ENCODE measurements at regions not wholly inside any gene's neighbourhood (a gene's known extent, or its start where the extent isn't known, plus 50 kb on each side); places are given as distances from the start of the nearest gene placed in this dataset.

DNA sequence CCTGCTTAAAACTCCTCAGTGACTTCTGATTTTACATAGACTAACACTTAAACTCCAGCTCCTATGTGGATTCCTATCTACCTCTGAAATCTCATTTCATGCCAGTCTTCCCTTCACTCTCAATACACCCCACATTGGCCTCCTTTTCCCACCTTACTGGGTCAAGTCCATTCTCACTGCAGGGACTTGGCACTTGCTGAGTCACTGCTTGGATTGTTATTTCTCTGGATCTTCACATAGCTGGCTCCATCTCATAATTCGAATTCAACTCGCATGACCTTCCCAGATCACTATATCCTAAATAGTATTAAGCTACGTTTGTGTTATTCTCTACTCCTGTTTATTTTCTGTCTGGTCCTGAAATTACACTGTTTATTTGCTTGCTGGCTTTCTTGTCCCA, 59.6 kb upstream of the FRMD4B start:
- H3K27ac ChIP-seq (ENCODE audit: low read depth, low read length) = no peak overlapping the region
- no peaks in the 10 kb centered on the region for H3K36me3 ChIP-seq (ENCODE audit: control insufficient read depth, low read length)
- no peaks in the 10 kb centered on the region for H4K20me1 ChIP-seq (ENCODE audit: control insufficient read depth, insufficient read depth, low read depth, low read length)
- H3K4me2 ChIP-seq (ENCODE audit: low read length) = no peak overlapping the region
- no peaks in the 10 kb centered on the region for H3F3A ChIP-seq (ENCODE audit: control insufficient read depth, insufficient read depth)
- H3K9me3 ChIP-seq (ENCODE audit: control insufficient read depth, insufficient read depth, low read length) = no peaks in the 10 kb centered on the region; the same call in 1 of the 2 replicates
- TF ChIP-seq EZH2phosphoT487 (IDR thresholded peaks at IDR 0.05; ENCODE audit: borderline replicate concordance, low read length) = no peak
- TF ChIP-seq, protein P1, sequence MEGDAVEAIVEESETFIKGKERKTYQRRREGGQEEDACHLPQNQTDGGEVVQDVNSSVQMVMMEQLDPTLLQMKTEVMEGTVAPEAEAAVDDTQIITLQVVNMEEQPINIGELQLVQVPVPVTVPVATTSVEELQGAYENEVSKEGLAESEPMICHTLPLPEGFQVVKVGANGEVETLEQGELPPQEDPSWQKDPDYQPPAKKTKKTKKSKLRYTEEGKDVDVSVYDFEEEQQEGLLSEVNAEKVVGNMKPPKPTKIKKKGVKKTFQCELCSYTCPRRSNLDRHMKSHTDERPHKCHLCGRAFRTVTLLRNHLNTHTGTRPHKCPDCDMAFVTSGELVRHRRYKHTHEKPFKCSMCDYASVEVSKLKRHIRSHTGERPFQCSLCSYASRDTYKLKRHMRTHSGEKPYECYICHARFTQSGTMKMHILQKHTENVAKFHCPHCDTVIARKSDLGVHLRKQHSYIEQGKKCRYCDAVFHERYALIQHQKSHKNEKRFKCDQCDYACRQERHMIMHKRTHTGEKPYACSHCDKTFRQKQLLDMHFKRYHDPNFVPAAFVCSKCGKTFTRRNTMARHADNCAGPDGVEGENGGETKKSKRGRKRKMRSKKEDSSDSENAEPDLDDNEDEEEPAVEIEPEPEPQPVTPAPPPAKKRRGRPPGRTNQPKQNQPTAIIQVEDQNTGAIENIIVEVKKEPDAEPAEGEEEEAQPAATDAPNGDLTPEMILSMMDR (IDR thresholded peaks at IDR 0.05; ENCODE audit: low read depth, low read length, poor library complexity, severe bottlenecking) = no peak
- no peaks in the 10 kb centered on the region for H3K4me1 ChIP-seq (ENCODE audit: control insufficient read depth, low read length)
- no peaks in the 10 kb centered on the region for H3K79me2 ChIP-seq (ENCODE audit: control insufficient read depth, low read length)
- no peak overlapping the region for H3K4me3 ChIP-seq (ENCODE audit: low read length)
- H3K9me2 ChIP-seq (replicated peaks; ENCODE audit: control insufficient read depth, low read length) = no peaks in the 10 kb centered on the region
- H3K27me3 ChIP-seq (ENCODE audit: control insufficient read depth, low read length) = no peaks in the 10 kb centered on the region

DNA sequence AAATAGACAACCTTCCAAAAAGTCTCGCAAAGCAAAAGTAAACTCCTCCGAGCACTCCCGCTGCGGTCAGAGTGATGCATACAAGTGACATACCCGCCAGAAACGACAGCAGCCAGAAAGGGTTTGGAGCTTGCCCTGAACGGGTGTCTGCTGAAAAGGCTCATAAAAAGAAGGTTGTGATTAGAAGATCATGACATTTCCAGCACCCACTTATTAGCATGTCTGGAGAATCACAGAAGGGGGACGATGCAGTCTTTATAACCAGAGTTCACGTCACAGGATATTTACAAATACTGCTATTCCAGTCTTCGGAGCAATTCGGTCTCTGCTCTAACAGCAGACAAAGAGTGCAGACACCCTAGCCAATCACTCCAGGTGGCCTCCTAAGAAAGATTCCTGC, 59.1 kb upstream of the FRMD4B start:
- TF ChIP-seq, protein P1 (IDR thresholded peaks at IDR 0.05; ENCODE audit: low read depth, low read length, poor library complexity, severe bottlenecking) = no peak
- no peak for TF ChIP-seq EZH2phosphoT487 (IDR thresholded peaks at IDR 0.05; ENCODE audit: borderline replicate concordance, low read length)
- H4K20me1 ChIP-seq (ENCODE audit: control insufficient read depth, insufficient read depth, low read depth, low read length) = no peaks in the 10 kb centered on the region

DNA sequence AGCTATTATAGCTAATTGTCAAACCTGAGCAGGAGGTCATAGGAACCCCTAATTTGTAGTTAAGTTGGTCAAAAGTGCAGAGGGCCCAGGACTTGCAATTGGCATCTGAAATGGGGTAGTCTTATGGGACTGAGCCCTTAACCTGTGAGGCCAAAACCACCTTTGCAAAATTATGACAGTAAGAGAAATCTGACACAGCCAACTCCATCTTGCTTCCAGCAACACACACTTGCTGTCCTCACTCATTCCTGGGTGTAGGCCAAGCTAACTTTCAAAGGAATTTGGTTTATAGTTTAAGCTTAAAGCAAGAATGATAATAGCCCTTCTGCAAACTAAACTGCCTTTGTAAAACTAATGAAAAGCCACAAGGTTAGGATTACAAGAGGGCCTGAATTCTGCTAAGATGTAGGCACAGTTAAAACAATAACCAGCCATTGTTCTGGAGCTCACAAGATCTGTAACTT, 57.6 kb upstream of the FRMD4B start:
- Histone ChIP-seq H3K4me1 (ENCODE audit: control insufficient read depth, low read length) (no peaks in the 10 kb centered on the region), H3K4me3 (ENCODE audit: low read length) (no peak overlapping the region), H3K27ac (ENCODE audit: low read depth, low read length) (no peak overlapping the region), H3F3A (ENCODE audit: control insufficient read depth, insufficient read depth) (no peaks in the 10 kb centered on the region), H3K9me2 (replicated peaks; ENCODE audit: control insufficient read depth, low read length) (no peaks in the 10 kb centered on the region), H3K9me3 (ENCODE audit: control insufficient read depth, insufficient read depth, low read length) (no peaks in the 10 kb centered on the region; the same call in 1 of the 2 replicates), H3K4me2 (ENCODE audit: low read length) (no peak overlapping the region), H4K20me1 (ENCODE audit: control insufficient read depth, insufficient read depth, low read depth, low read length) (no peaks in the 10 kb centered on the region), H3K79me2 (ENCODE audit: control insufficient read depth, low read length) (no peaks in the 10 kb centered on the region), H3K36me3 (ENCODE audit: control insufficient read depth, low read length) (no peaks in the 10 kb centered on the region), H3K27me3 (ENCODE audit: control insufficient read depth, low read length) (no peaks in the 10 kb centered on the region)
- TF ChIP-seq EZH2phosphoT487 (IDR thresholded peaks at IDR 0.05; ENCODE audit: borderline replicate concordance, low read length) = no peak
- TF ChIP-seq, protein P1 (IDR thresholded peaks at IDR 0.05; ENCODE audit: low read depth, low read length, poor library complexity, severe bottlenecking) = no peak

More for the DNA sequence above, 59.1 kb upstream of the FRMD4B start:
- no peaks in the 10 kb centered on the region for H3K79me2 ChIP-seq (ENCODE audit: control insufficient read depth, low read length)
- no peaks in the 10 kb centered on the region for H3F3A ChIP-seq (ENCODE audit: control insufficient read depth, insufficient read depth)
- no peaks in the 10 kb centered on the region for H3K9me2 ChIP-seq (replicated peaks; ENCODE audit: control insufficient read depth, low read length)
- H3K4me1 ChIP-seq (ENCODE audit: control insufficient read depth, low read length) = no peaks in the 10 kb centered on the region
- no peak overlapping the region for H3K4me2 ChIP-seq (ENCODE audit: low read length)
- H3K9me3 ChIP-seq (ENCODE audit: control insufficient read depth, insufficient read depth, low read length) = no peaks in the 10 kb centered on the region; the same call in 1 of the 2 replicates
- no peak overlapping the region for H3K4me3 ChIP-seq (ENCODE audit: low read length)
- H3K27ac ChIP-seq (ENCODE audit: low read depth, low read length) = no peak overlapping the region
- H3K36me3 ChIP-seq (ENCODE audit: control insufficient read depth, low read length) = no peaks in the 10 kb centered on the region
- H3K27me3 ChIP-seq (ENCODE audit: control insufficient read depth, low read length) = no peaks in the 10 kb centered on the region

Measured in DOHH2 (cell line).